GM12878 (cell line): ENCODE measurements at regions not wholly inside any gene's neighbourhood (a gene's known extent, or its start where the extent isn't known, plus 50 kb on each side); places are given as distances from the start of the nearest gene placed in this dataset.

Source experiments
- ATAC-seq: fragments of 200-7000 bp; cut with Tn5 transposase; 3 replicates; pipeline ENCODE4 v1.9.1; 2020; ENCODE audit warnings: mild to moderate bottlenecking, moderate library complexity
- BruUV-seq: library from RNA; stranded (reverse); fragments of 400-500 nt; replicated peaks from 2 replicates; lab custom pipeline; 2021; lab: Mats Ljungman, UMichigan
- CTCF ChIA-PET: fragments of 300-600 bp; sonication (Branson Sonifier 250); formaldehyde crosslinking; extraction: SDS; loops from one replicate; lab custom pipeline; 2021; ENCODE audit warnings: inconsistent platforms; lab: Yijun Ruan, JAX
- POLR2A ChIA-PET: fragments of 350-600 bp; formaldehyde crosslinking; extraction: SDS; loops from one replicate; lab custom pipeline; 2021; ENCODE audit warnings: inconsistent platforms; lab: Charles Lee
- RAD21 ChIA-PET: fragments of 300-600 bp; sonication (Branson Sonifier 250); formaldehyde crosslinking; loops from one replicate; lab custom pipeline; 2023; ENCODE audit warnings: antibody characterized with exemption; ENCODE audit not compliant: unreplicated experiment; lab: Charles Lee
- SMC1A ChIA-PET: fragments of 300-600 bp; sonication (Branson Sonifier 250); formaldehyde crosslinking; loops from one replicate; lab custom pipeline; 2023; ENCODE audit not compliant: unreplicated experiment, uncharacterized antibody; lab: Charles Lee
- DNase-seq: peaks from one replicate; pipeline ENCODE4 v3.0.0-alpha.2; 2011; ENCODE audit warnings: low read depth, low spot score
- FAIRE-seq: peaks from 3 replicates; lab custom pipeline; 2011; peaks lifted over from hg19 to GRCh38; lab: Jason Lieb, UNC
- H2AFZ ChIP-seq: 2 replicates; pipeline ENCODE4 v1.6.0; 2011; ENCODE audit warnings: low read depth, low read length, control low read depth; ENCODE audit not compliant: control insufficient read depth
- H3K27ac ChIP-seq: 2 replicates; pipeline ENCODE4 v1.5.1; 2011; ENCODE audit warnings: control low read depth; ENCODE audit not compliant: control insufficient read depth, insufficient read depth
- H3K27me3 ChIP-seq, 2 experiments: replicated peaks in 1 of 2; 2 replicates each; pipeline versions ENCODE4 v1.6.0 to v1.6.1; 2011; ENCODE audit warnings: low read length in 1 of 2; ENCODE audit not compliant: control insufficient read depth in 2 of 2, insufficient read depth in 2 of 2
- H3K36me3 ChIP-seq, 2 experiments: 2 replicates each; pipeline ENCODE4 v1.5.1; 2011; ENCODE audit warnings: low read length in 1 of 2; ENCODE audit not compliant: control insufficient read depth in 2 of 2, insufficient read depth in 2 of 2
- H3K4me1 ChIP-seq: 2 replicates; pipeline ENCODE4 v1.6.1; 2011; ENCODE audit warnings: mild to moderate bottlenecking, low read length, moderate library complexity, mixed read lengths; ENCODE audit not compliant: control insufficient read depth, insufficient read depth
- H3K4me2 ChIP-seq: 2 replicates; pipeline ENCODE4 v1.6.0; 2011; ENCODE audit warnings: control low read depth; ENCODE audit not compliant: control insufficient read depth, insufficient read depth
- H3K4me3 ChIP-seq: fragments of 200-600 bp; sonication (generic); 2 replicates; pipeline ENCODE4 v1.5.1; 2016
- H3K79me2 ChIP-seq: 2 replicates; pipeline ENCODE4 v1.6.0; 2011; ENCODE audit warnings: low read length; ENCODE audit not compliant: control insufficient read depth, insufficient read depth
- H3K9ac ChIP-seq: 2 replicates; pipeline ENCODE4 v1.8.0; 2011; ENCODE audit warnings: low read length, control low read depth, mixed read lengths; ENCODE audit not compliant: control insufficient read depth, insufficient read depth
- H3K9me3 ChIP-seq: replicated peaks from 3 replicates; pipeline ENCODE4 v1.5.1; 2011; ENCODE audit warnings: mild to moderate bottlenecking, low read length; ENCODE audit not compliant: control insufficient read depth, insufficient read depth
- H4K20me1 ChIP-seq: 2 replicates; pipeline ENCODE4 v1.6.0; 2011; ENCODE audit not compliant: control insufficient read depth, insufficient read depth
- ASH2L ChIP-seq: fragments of 300-600, 200-600 bp; sonication (generic); IDR thresholded peaks from 2 replicates; pipeline ENCODE4 v1.6.1; 2017; ENCODE audit warnings: low read depth, mild to moderate bottlenecking, borderline replicate concordance
- CHD4 ChIP-seq: fragments of 200-600 bp; sonication (generic); IDR thresholded peaks from 2 replicates; pipeline ENCODE4 v1.6.1; 2016; ENCODE audit warnings: mild to moderate bottlenecking
- FOS ChIP-seq: IDR thresholded peaks from 3 replicates; pipeline ENCODE4 v1.6.1; 2011; ENCODE audit warnings: borderline replicate concordance; ENCODE audit not compliant: insufficient read length; ENCODE audit errors: extremely low read depth
- HDGF ChIP-seq: fragments of 450-650 bp; IDR thresholded peaks from 2 replicates; pipeline ENCODE4 v1.6.1; 2016; ENCODE audit warnings: antibody characterized with exemption
- IKZF2 ChIP-seq, 2 experiments: fragments of 450-650 bp; IDR thresholded peaks; 2 replicates each; pipeline ENCODE4 v1.6.1; 2017; ENCODE audit warnings: mild to moderate bottlenecking in 2 of 2, moderate library complexity in 2 of 2
- KAT2A ChIP-seq: conservative IDR thresholded peaks from 2 replicates; pipeline ENCODE4 v1.6.1; 2011; ENCODE audit warnings: low read depth, low read length; ENCODE audit not compliant: control insufficient read depth
- MEF2A ChIP-seq: IDR thresholded peaks from 2 replicates; pipeline ENCODE4 v1.6.1; 2011; ENCODE audit warnings: low read depth, mild to moderate bottlenecking, low read length, moderate library complexity; ENCODE audit not compliant: insufficient read depth
- MYC ChIP-seq: IDR thresholded peaks from 2 replicates; pipeline ENCODE4 v1.6.1; 2011; ENCODE audit warnings: mild to moderate bottlenecking, low read length, moderate library complexity, inconsistent platforms; ENCODE audit not compliant: insufficient read depth, insufficient replicate concordance, insufficient read length, severe bottlenecking
- NBN ChIP-seq: fragments of 450-650 bp; IDR thresholded peaks from 2 replicates; pipeline ENCODE4 v1.6.1; 2016
- NFYA ChIP-seq: IDR thresholded peaks from 2 replicates; pipeline ENCODE4 v1.6.1; 2011; ENCODE audit warnings: low read depth, mild to moderate bottlenecking, low read length, improper control_type of control experiment, borderline replicate concordance
- NFYB ChIP-seq: IDR thresholded peaks from 2 replicates; pipeline ENCODE4 v1.6.1; 2011; ENCODE audit warnings: low read depth, mild to moderate bottlenecking, low read length, improper control_type of control experiment, moderate library complexity; ENCODE audit not compliant: insufficient read depth
- NRF1 ChIP-seq: conservative IDR thresholded peaks from 2 replicates; pipeline ENCODE4 v1.6.1; 2011; ENCODE audit warnings: mild to moderate bottlenecking, low read depth, low read length, improper control_type of control experiment
- PRDM15 ChIP-seq: fragments of 450-650 bp; formaldehyde crosslinking; IDR thresholded peaks from 2 replicates; pipeline ENCODE4 v1.4.0; 2020; ENCODE audit warnings: mild to moderate bottlenecking, moderate library complexity
- RAD21 ChIP-seq: IDR thresholded peaks from 2 replicates; pipeline ENCODE4 v1.6.1; 2011; ENCODE audit warnings: mild to moderate bottlenecking, low read depth, low read length, moderate library complexity; ENCODE audit not compliant: insufficient read depth
- RELA ChIP-seq: fragments of 450-650 bp; IDR thresholded peaks from 2 replicates; pipeline ENCODE4 v1.8.0; 2014; ENCODE audit warnings: borderline replicate concordance; ENCODE audit not compliant: partially characterized antibody
- SMARCA5 ChIP-seq: fragments of 450-650 bp; IDR thresholded peaks from 2 replicates; pipeline ENCODE4 v1.6.1; 2017; ENCODE audit warnings: mild to moderate bottlenecking
- SPI1 ChIP-seq: IDR thresholded peaks from 2 replicates; pipeline ENCODE4 v1.6.1; 2011; ENCODE audit warnings: low read depth, mild to moderate bottlenecking, low read length, moderate library complexity, borderline replicate concordance; ENCODE audit not compliant: insufficient read depth
- ZNF207 ChIP-seq: fragments of 450-650 bp; IDR thresholded peaks from 2 replicates; pipeline ENCODE4 v1.6.1; 2014; ENCODE audit warnings: antibody characterized with exemption, mild to moderate bottlenecking, borderline replicate concordance
- ZZZ3 ChIP-seq: IDR thresholded peaks from 2 replicates; pipeline ENCODE4 v1.6.1; 2011; ENCODE audit warnings: low read depth; ENCODE audit not compliant: control insufficient read depth, insufficient read length
- WGBS: methylation state at CpG from one replicate; pipeline ENCODE4 v1.1.6; 2016; ENCODE audit warnings: low lambda C conversion rate; ENCODE audit not compliant: insufficient replicate concordance, insufficient coverage; ENCODE audit errors: missing lambda C conversion rate; 5-methylcytosine and 5-hydroxymethylcytosine counted together
- in situ Hi-C: fragments of 300-500 bp; cut with MboI; formaldehyde crosslinking; loops from 9 replicates; pipeline ENCODE4 v1.14.3; 2018; ENCODE audit warnings: mixed read lengths
- intact Hi-C: fragments of 100-400 bp; cut with micrococcal nuclease; formaldehyde crosslinking; loops from one replicate; pipeline ENCODE4 v1.14.2; 2022; ENCODE audit not compliant: unreplicated experiment

DNA sequence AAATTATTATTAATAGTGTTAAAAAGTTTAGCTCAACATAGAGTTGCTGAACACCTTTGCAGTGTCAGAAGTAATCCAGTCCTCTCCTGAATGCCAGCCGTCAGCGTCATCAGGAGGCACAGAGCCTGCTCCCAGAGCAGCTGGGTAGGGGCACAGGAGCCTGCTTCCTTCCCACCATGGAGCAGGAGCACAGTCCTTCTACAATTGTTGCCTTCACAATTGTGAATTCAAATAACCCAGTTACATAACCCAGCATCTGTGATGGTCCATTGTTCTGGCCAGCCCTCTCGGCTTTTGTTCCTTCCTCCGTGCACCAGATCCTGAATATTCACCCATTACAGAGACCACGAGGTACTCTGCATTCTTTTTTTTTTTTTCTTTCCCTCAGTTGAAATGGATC is 393.9 kb upstream of the MAF start (continued):
- TF ChIP-seq MEF2A, result no peak

DNA sequence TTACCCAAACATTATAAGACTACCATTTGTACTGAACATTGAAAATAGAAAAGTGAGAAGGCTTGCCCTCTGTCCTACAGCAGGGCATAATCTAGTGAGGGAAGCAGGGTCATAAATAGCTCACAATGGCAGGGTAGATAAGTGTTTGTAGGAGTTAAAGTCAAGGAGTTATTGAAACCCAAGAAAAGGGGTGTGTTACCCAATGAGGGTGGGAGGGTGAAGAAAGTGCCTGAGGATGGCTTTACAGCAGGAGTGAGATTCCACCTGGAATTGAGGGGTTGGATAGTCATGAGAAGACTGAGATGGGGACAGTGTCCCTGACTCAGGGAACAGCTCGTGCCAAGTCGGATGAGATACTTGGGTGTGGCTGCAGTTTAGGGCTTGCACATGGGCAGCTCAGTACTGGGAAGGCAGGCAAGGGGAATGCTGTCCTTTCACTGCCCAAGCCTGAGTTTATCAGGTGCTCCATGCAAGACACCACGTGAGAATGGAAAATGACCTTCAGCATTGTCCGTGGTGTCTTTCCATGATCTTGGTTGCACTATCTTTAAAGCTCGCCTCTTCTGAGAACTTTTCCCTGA is 393.2 kb upstream of the MAF start:
- ChIA-PET SMC1A (interaction anchor here (0.6 kb wide), 1 partner anchor 85 kb away, joined by 3 read pairs; no protein-coding TSS in a partner anchor), RAD21 (no interaction called here), CTCF (interaction anchor here (0.9 kb wide), 1 partner anchor 215 kb away, joined by 3 read pairs; no protein-coding TSS in a partner anchor), POLR2A (no interaction called here)
- Histone ChIP-seq H2AFZ (no peak overlapping the region), H3K9me3 (no peaks in the 10 kb centered on the region; the same call in 2 of the 3 replicates), H3K4me1 (no peaks in the 10 kb centered on the region), H3K36me3 (no peaks in the 10 kb centered on the region), H3K79me2 (no peaks in the 10 kb centered on the region), H4K20me1 (no peaks in the 10 kb centered on the region), H3K27ac (no peak overlapping the region), H3K4me3 (no peak overlapping the region), H3K27me3 (no peaks in the 10 kb centered on the region), H3K4me2 (no peak overlapping the region), H3K9ac (no peak overlapping the region)
- ATAC-seq, result no peak
- in situ Hi-C loops (no loop called here), intact Hi-C loops (no loop called here)
- no TSS peak for BruUV-seq
- no peak for FAIRE-seq
- TF ChIP-seq NBN (no peak), RAD21 (no peak), PRDM15 (no peak), HDGF (no peak), SMARCA5 (no peak), SPI1 (no peak), RELA (no peak), NFYA (no peak), IKZF2 (IDR thresholded peaks at IDR 0.05) (no peak), NFYB (no peak), ZNF207 (no peak), KAT2A (no peak), ASH2L (no peak), FOS (no peak), MYC (no peak), ZZZ3 (no peak), CHD4 (no peak), NRF1 (no peak)
- DNase-seq, result no peak
- 26% methylated on average over 5 of the region's 5 CpGs for WGBS
